ENCODE measurements at regions not wholly inside any gene's neighbourhood (a gene's known extent, or its start where the extent isn't known, plus 50 kb on each side); places are given as distances from the start of the nearest gene placed in this dataset.
A peak's percentile ranks its signal among the peaks of the same experiment; 100 is the strongest.

- H3K27ac ChIP-seq: no peak overlapping the region
- WGBS, 10 experiments: 0 to 96% (median 83%) methylated on average over 1 to 4 of the region's 4 CpGs; no CpG with 5 or more reads in 1 of the 10 experiments
- peaks cover 0 to 2% of the 10 kb centered on the region in 2 donors for H3K4me1 ChIP-seq (replicated peaks in 1 of 2)
- no peak overlapping the region for H3K4me3 ChIP-seq
- in situ Hi-C loops (cut with MboI; ENCODE audit: low pct_unique_long_range_greater_than_20kb in 2 of 9, low sequenced_read_pairs in 9 of 9, unreplicated experiment in 9 of 9): no loop called here
- no peak for ATAC-seq (replicated peaks in 6 of 8)
Measured at GRCh38 chr16:54231919-54232318, 54.7 kb downstream of the IRX3 start.

- in situ Hi-C loops (cut with MboI; ENCODE audit: low pct_unique_long_range_greater_than_20kb in 2 of 9, low sequenced_read_pairs in 9 of 9, unreplicated experiment in 9 of 9): no loop called here
- 0 to 91% (median 49%) methylated on average over 1 of the region's 1 CpG; no CpG with 5 or more reads in 4 of the 10 experiments for WGBS, 10 experiments
- no peak for ATAC-seq (replicated peaks in 6 of 8)
Measured at GRCh38 chr16:54231336-54231735, 55.3 kb downstream of the IRX3 start.

GRCh38 chr16:54228325-54228724 lies 58.3 kb downstream of the IRX3 start:
- Histone ChIP-seq H3K4me1 (replicated peaks in 1 of 2) (no peaks in the 10 kb centered on the region), H3K4me3 (no peak overlapping the region), H3K27ac (no peak overlapping the region)
- 83 to 100% (median 97%) methylated on average over 1 to 3 of the region's 3 CpGs; no CpG with 5 or more reads in 2 of the 10 experiments for WGBS, 10 experiments
- ATAC-seq (replicated peaks in 6 of 8): no peak
- in situ Hi-C loops (cut with MboI; ENCODE audit: low pct_unique_long_range_greater_than_20kb in 2 of 9, low sequenced_read_pairs in 9 of 9, unreplicated experiment in 9 of 9): no loop called here

More at GRCh38 chr16:54231336-54231735, 55.3 kb downstream of the IRX3 start:
- H3K4me1 ChIP-seq (replicated peaks in 1 of 2): peaks cover 0 to 2% of the 10 kb centered on the region in 2 donors
- H3K4me3 ChIP-seq: no peak overlapping the region
- no peak overlapping the region for H3K27ac ChIP-seq

- 17 to 96% (median 80%) methylated on average over 3 to 9 of the region's 10 CpGs; no CpG with 5 or more reads in 2 of the 10 experiments for WGBS, 10 experiments
- H3K4me3 ChIP-seq: no peak overlapping the region
- H3K27ac ChIP-seq: peak overlapping the region in 1 of 2 donors; percentile 13
- ATAC-seq (replicated peaks in 6 of 8): peak in 2 of 8 experiments; percentile 59 to 90
- no peaks in the 10 kb centered on the region for H3K4me1 ChIP-seq (replicated peaks in 1 of 2)
- in situ Hi-C loops (cut with MboI; ENCODE audit: low pct_unique_long_range_greater_than_20kb in 2 of 9, low sequenced_read_pairs in 9 of 9, unreplicated experiment in 9 of 9): no loop called here
Measured at GRCh38 chr16:54226296-54227010, 60.1 kb downstream of the IRX3 start.

- Histone ChIP-seq H3K4me1 (replicated peaks in 1 of 2) (peaks cover 0 to 8% of the 10 kb centered on the region in 2 donors), H3K27ac (no peak overlapping the region), H3K4me3 (no peak overlapping the region)
- WGBS, 10 experiments: 0 to 88% (median 20%) methylated on average over 1 to 2 of the region's 2 CpGs; no CpG with 5 or more reads in 5 of the 10 experiments
- in situ Hi-C loops (cut with MboI; ENCODE audit: low pct_unique_long_range_greater_than_20kb in 2 of 9, low sequenced_read_pairs in 9 of 9, unreplicated experiment in 9 of 9): no loop called here
- ATAC-seq (replicated peaks in 6 of 8): peak in 2 of 8 experiments; percentile 57
Measured at GRCh38 chr16:54219709-54220108, 66.9 kb downstream of the IRX3 start.

- no peak for ATAC-seq (replicated peaks in 6 of 8)
- in situ Hi-C loops (cut with MboI; ENCODE audit: low pct_unique_long_range_greater_than_20kb in 2 of 9, low sequenced_read_pairs in 9 of 9, unreplicated experiment in 9 of 9): no loop called here
- WGBS, 10 experiments: 0 to 100% (median 100%) methylated on average over 1 to 3 of the region's 4 CpGs; no CpG with 5 or more reads in 3 of the 10 experiments
Measured at GRCh38 chr16:54216688-54217087, 69.9 kb downstream of the IRX3 start.

GRCh38 chr16:54216268-54216667 lies 70.3 kb downstream of the IRX3 start:
- Histone ChIP-seq H3K27ac (no peak overlapping the region), H3K4me3 (no peak overlapping the region), H3K4me1 (replicated peaks in 1 of 2) (peaks cover 14 to 22% of the 10 kb centered on the region in 2 donors)
- in situ Hi-C loops (cut with MboI; ENCODE audit: low pct_unique_long_range_greater_than_20kb in 2 of 9, low sequenced_read_pairs in 9 of 9, unreplicated experiment in 9 of 9): no loop called here
- WGBS, 10 experiments: 2 to 97% (median 80%) methylated on average over 1 to 8 of the region's 9 CpGs; no CpG with 5 or more reads in 1 of the 10 experiments
- no peak for ATAC-seq (replicated peaks in 6 of 8)

More at GRCh38 chr16:54216688-54217087, 69.9 kb downstream of the IRX3 start:
- Histone ChIP-seq H3K4me1 (replicated peaks in 1 of 2) (peaks cover 12 to 18% of the 10 kb centered on the region in 2 donors), H3K4me3 (no peak overlapping the region), H3K27ac (no peak overlapping the region)

- WGBS, 10 experiments: 58 to 100% (median 80%) methylated on average over 1 to 4 of the region's 4 CpGs; no CpG with 5 or more reads in 3 of the 10 experiments
- in situ Hi-C loops (cut with MboI; ENCODE audit: low pct_unique_long_range_greater_than_20kb in 2 of 9, low sequenced_read_pairs in 9 of 9, unreplicated experiment in 9 of 9): no loop called here
- peaks cover 20 to 30% of the 10 kb centered on the region in 2 donors for H3K4me1 ChIP-seq (replicated peaks in 1 of 2)
- no peak overlapping the region for H3K4me3 ChIP-seq
- no peak for ATAC-seq (replicated peaks in 6 of 8)
- no peak overlapping the region for H3K27ac ChIP-seq
Measured at GRCh38 chr16:54215471-54215870, 71.1 kb downstream of the IRX3 start.

- in situ Hi-C loops (cut with MboI; ENCODE audit: low pct_unique_long_range_greater_than_20kb in 2 of 9, low sequenced_read_pairs in 9 of 9, unreplicated experiment in 9 of 9): no loop called here
- no peak for ATAC-seq (replicated peaks in 6 of 8)
- no peak overlapping the region for H3K27ac ChIP-seq
- peaks cover 26 to 36% of the 10 kb centered on the region in 2 donors for H3K4me1 ChIP-seq (replicated peaks in 1 of 2)
- no peak overlapping the region for H3K4me3 ChIP-seq
- 20 to 100% (median 53%) methylated on average over 1 to 3 of the region's 4 CpGs; no CpG with 5 or more reads in 5 of the 10 experiments for WGBS, 10 experiments
Measured at GRCh38 chr16:54213322-54213721, 73.3 kb downstream of the IRX3 start.

GRCh38 chr16:54212893-54213292 lies 73.7 kb downstream of the IRX3 start:
- no peak overlapping the region for H3K27ac ChIP-seq
- in situ Hi-C loops (cut with MboI; ENCODE audit: low pct_unique_long_range_greater_than_20kb in 2 of 9, low sequenced_read_pairs in 9 of 9, unreplicated experiment in 9 of 9): no loop called here
- WGBS, 10 experiments: 50 to 100% (median 82%) methylated on average over 1 to 9 of the region's 10 CpGs
- ATAC-seq (replicated peaks in 6 of 8): no peak
- H3K4me1 ChIP-seq (replicated peaks in 1 of 2): peaks cover 26 to 36% of the 10 kb centered on the region in 2 donors
- H3K4me3 ChIP-seq: no peak overlapping the region

- 14 to 72% (median 56%) methylated on average over 1 to 5 of the region's 5 CpGs; no CpG with 5 or more reads in 2 of the 10 experiments for WGBS, 10 experiments
- peaks cover 26 to 33% of the 10 kb centered on the region in 2 donors for H3K4me1 ChIP-seq (replicated peaks in 1 of 2)
- ATAC-seq (replicated peaks in 6 of 8): peak in 6 of 8 experiments; percentile 2 to 76 (median 57)
- in situ Hi-C loops (cut with MboI; ENCODE audit: low pct_unique_long_range_greater_than_20kb in 2 of 9, low sequenced_read_pairs in 9 of 9, unreplicated experiment in 9 of 9): no loop called here
- no peak overlapping the region for H3K4me3 ChIP-seq
- H3K27ac ChIP-seq: peak overlapping the region in 1 of 2 donors; percentile 26
Measured at GRCh38 chr16:54211203-54211602, 75.4 kb downstream of the IRX3 start.

GRCh38 chr16:54210452-54211125 lies 76.0 kb downstream of the IRX3 start:
- ATAC-seq (replicated peaks in 6 of 8): peak; percentile 27 to 88 (median 55)

GRCh38 chr16:54208237-54208636 lies 78.3 kb downstream of the IRX3 start:
- Histone ChIP-seq H3K4me3 (no peak overlapping the region), H3K27ac (no peak overlapping the region), H3K4me1 (replicated peaks in 1 of 2) (peaks cover 31% of the 10 kb centered on the region in 2 donors)
- ATAC-seq (replicated peaks in 6 of 8): peak in 3 of 8 experiments; percentile 45 to 80 (median 80)
- in situ Hi-C loops (cut with MboI; ENCODE audit: low pct_unique_long_range_greater_than_20kb in 2 of 9, low sequenced_read_pairs in 9 of 9, unreplicated experiment in 9 of 9): no loop called here
- WGBS, 10 experiments: 0 to 95% (median 64%) methylated on average over 1 to 5 of the region's 5 CpGs; no CpG with 5 or more reads in 2 of the 10 experiments

More at GRCh38 chr16:54210452-54211125, 76.0 kb downstream of the IRX3 start:
- WGBS, 10 experiments: 0 to 92% (median 75%) methylated on average over 1 to 8 of the region's 16 CpGs; no CpG with 5 or more reads in 1 of the 10 experiments
- Histone ChIP-seq H3K4me3 (no peak overlapping the region), H3K4me1 (replicated peaks in 1 of 2) (peaks cover 27 to 28% of the 10 kb centered on the region in 2 donors), H3K27ac (peak overlapping the region; percentile 28 to 46)
- in situ Hi-C loops (cut with MboI; ENCODE audit: low pct_unique_long_range_greater_than_20kb in 2 of 9, low sequenced_read_pairs in 9 of 9, unreplicated experiment in 9 of 9): no loop called here
